HG03025 (cell line): ENCODE measurements at regions not wholly inside any gene's neighbourhood (a gene's known extent, or its start where the extent isn't known, plus 50 kb on each side); places are given as distances from the start of the nearest gene placed in this dataset.

Experiments
- ATAC-seq: cut with Tn5 transposase; IDR thresholded peaks from one replicate; pipeline ENCODE4 v1.9.1; 2021; ENCODE audit warnings: mild to moderate bottlenecking, moderate library complexity; ENCODE audit not compliant: unreplicated experiment, low FRiP score

DNA sequence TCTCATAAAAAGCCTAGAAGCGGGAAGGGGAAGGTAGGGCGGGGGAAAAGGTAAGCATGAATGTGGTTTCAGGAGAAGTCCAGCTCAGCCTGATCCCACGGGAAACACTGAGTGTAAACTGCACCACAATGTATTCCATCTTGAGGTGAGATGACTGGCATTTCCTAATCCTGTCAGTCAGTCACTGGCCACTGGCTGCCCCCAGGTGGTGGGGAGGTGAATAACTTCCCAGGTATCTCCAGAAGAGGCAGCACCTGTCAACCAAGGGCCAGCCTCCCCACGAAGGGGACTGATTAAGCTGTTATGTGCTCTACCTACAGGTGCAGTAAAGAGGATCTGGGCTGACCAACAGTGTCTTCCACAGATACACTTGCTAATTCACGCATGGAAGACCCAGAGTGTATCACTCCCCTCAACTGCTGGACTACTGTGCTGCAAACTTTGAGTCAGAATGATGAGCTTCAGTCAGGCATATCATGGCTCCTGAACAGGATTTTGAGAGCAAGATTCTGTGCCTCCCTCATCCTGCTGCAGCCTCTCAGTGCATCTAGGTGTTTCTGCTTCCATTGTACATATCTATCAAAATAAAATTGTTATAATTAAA, 108.5 kb upstream of the CCL2 start:
- ATAC-seq, result no peak

DNA sequence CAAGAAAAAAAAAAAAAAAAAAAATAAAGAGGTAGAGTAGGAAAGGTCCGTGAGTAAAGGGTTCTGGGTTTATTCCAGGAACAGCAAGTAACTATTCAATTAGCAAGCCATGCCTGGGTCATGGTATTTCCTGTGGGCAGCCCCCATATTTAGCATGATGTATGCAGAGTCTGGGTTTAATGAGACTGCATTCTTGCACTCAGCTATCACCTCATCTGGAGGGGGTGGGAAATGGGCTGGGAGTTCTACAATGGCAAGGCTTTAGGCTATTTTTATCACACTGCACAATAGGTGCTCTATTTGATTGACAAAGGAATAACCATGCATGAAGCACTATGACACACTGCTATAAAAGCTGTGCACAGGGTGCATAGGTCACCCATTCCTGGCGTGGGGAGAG, 104.0 kb upstream of the CCL2 start:
- no peak for ATAC-seq

DNA sequence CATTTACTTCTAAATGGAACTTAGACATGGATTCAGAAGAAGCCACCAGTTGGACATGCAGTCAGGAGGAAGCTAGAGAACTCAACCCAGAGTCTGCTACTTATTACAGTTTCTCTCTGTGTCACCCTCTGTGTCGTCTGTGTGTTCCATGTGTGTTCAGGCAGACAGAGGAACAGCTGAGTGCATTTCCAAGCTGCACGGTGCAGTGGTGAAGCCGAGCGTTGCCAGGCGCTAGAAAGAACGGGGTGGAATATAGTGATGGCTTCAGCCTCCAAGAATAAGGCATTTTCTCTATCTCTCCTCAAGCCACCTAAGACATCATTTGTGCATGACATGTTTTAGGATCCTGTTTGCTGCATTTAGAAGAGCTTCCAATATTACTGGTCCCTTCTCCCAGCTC, 101.1 kb upstream of the CCL2 start:
- ATAC-seq, result no peak

DNA sequence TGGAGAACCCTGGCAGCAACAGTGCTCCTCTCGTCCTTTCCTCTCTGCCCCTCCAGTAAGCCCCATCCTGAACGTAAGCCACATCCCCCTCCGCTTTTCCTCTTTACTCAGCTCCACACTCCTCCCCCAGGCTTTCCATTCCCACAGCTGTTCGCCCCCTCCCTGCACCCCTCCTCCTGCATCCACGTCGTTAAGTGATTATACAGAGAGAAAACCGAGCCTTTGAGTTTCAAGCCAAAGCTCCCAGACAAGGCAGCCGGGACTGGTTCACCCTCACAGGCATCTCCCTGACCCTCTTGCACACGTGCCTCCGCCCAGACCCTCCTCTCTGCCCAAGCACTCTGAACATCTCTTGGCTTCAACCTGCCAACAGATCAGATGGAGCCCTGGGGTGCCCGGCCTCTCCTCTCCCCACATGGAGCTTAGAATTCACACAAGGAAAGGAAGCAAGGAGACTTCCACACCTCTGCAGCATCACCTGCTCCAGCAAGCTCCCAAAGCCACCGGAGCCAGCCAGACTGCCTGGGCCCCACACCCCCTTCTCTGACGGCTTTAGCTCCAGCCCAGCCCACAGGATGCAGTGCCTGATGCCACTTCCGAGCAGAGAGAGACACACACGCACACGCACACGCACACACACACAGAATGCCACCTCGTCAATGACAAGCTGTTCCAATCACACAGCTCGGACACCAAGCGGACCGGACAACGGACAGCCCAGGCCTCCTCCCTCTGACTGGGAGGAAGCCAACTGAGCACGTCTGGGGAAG, 99.9 kb upstream of the CCL2 start:
- ATAC-seq, result no peak

DNA sequence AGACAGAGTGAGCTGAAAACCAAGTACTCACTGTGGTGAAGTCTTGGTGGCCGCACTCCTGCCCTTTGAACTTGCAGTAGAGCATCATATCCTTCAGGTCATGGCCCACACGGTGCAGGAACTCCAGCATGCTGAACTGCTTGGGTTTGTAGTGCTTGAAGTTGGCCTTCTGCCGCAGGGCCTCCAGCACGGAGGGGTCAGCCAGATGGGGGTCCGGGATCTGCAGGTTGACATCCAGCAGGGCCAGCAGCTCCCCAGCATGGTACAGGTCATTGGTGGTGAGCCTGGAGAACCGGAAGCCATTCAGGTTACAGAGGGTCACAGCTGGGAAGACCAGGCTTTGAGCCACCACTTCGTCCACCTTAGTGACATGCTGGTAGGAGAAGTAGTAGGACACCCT, 99.1 kb upstream of the CCL2 start:
- no peak for ATAC-seq

DNA sequence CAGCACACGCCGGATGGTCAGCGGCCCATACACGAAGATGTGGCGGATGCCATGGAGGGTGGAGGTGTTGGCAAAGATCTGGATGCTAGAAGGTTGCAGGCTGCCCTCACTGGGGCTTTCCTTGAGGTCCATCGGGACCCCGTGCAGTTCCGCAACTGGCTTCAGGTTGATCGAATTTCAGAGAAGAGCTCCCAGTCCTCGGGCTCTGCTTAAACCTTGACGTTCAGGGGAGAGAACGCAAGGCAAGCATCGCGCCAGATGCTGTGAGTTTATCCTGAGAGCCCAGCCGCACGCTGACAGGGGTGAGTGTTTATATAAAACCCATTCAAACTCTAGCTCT, 98.7 kb upstream of the CCL2 start:
- no peak for ATAC-seq

DNA sequence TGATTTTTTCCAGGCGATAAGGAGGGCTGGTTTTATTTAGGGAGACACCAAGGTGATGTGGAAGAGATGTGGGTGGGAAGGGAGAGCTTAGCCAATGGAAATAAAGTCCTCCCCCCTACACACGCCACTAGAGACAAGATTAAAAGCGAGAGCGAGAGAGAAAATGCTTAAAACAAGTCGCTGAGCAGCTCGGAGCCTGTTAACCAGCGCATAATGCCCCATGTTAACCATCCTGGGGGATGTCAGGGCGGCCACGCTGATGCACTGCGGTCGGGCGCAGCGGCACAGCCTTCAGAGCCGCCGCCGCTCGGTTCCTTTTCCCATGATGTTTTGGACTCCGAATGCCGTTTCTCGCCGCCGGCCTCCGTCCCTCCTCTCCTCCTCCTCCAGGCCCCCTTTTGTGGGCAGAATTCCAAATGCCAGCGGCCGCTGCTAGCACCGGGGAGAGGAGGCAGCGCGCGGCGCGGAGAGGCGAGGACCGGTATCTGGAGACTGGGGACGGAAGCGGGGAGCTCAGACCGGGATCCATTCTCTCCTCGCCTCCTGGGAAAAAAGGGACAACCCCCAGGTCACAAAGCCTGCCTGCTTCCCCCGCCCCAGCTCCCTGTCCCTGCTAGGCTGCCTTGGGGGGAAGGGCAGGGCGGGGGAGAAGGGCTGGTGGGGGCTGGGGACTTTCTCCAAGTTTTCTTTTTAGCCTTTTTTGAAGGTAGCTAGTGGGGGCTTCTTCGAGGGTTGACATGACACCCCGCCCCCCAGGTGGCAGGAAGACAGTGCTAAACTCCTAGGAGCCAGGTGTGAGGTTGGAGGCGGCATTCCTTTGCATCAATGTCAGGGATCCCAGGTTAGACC, 98.1 kb upstream of the CCL2 start:
- no peak for ATAC-seq

DNA sequence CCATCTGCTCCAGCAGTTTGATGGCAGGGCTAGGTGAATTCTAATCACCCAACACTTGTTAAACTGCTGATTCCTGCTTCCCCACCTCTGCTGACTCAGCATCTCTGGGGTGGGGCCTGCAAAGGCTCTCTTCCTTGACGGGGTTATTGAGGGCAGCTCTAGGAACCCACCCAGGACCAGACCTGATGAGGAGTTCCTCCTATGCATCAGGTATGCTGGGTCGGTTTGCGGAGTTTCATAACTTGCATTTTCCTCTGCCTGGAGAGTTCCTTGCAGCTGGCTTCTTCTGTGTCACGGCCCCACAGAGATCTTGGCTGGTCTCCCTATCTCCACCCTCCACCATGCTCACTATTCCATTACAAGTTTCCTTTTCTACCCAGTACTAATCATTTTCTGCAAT, 93.4 kb upstream of the CCL2 start:
- no peak for ATAC-seq

DNA sequence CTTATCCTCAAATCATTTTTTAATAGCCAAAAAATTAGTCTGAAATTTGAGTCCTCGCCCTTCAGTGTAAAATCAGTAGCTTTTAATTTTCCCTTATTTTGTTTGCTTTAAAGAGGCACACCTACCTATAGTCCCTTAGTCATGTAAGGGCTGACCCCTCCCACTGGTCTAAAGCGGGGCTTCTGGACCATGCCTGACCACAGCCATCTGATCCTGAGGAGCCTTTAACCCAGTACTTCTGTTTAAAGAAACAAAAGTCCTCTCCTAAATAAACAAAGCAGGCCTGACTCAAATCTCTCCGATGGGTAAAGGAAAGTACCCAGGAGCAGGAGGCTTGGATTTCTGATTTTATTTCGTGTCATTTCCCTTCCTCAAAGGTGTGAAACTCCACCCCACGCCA, 92.0 kb upstream of the CCL2 start:
- ATAC-seq, result no peak

DNA sequence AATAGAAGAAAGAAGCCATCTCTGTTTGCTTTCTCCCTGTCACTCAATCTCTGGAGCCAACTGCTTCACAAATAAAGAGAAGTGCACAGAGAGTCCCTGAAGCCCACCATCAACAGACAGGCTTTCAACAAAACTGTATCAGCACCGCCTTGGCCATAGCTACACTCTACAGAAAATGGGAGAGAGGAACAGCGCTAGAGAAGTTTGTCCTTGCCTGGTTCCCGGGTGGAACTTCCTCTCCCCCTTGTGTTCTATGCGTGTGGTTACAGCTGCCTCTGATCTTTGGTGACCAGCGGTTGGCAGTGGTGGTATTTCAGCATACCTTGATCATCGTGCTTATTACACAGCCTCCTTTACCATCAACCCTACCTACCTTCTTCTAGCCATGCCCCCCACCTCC, 91.4 kb upstream of the CCL2 start:
- no peak for ATAC-seq

DNA sequence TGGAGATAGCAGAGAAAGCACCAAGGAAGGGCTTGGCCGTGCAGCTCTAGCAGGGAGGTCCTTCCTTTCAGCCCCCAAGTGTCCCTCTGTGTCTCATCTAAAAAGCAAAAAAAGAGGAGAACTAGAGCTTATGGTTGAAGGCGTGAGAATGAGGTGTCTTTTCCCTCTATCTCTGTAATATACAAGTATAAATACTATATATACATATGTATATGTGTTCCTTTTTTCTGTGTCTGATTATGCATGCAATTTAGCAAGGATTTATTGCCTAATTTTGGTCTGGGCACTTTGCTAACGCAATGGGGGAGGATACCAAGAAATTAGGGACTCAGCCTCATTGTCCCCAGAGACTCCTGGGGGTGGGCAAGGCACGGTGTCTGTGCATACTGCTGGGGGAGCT, 90.2 kb upstream of the CCL2 start:
- ATAC-seq, result no peak

DNA sequence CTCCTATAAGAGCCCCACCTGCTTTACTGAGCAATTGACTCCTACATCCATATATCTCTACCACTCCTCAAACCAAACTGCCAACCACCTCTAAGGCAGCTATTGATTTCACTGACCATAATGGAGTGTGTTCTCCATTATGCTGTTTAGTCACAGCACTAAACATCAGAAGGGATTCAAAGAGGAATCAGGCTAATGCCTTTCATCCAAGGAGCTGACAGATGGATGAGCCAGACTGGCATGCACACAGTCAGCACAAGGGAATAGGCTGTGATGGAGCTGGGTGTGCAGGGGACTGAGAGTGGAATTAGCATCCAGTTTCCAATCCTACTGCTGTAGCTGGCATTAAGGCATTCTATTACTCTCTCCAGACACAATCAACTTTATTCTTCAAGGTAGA, 88.7 kb upstream of the CCL2 start:
- ATAC-seq, result no peak

DNA sequence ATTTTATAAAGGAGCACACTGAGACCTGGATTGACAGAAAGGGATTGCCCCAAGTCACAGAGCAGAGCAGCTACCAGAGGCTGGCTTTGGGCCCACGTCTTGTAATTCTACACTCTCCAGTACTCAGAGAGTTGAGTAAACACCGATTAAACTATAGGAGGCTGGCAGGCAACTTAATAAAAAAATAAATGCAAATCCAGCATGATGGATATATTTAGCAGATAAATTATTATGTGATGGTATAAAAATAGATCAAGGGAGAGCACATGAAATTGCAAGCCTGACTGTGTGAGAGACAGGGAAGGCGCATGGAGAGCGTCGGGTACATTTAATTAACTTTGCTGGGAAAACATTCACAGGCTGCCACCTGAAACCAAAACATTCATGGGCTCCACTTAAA, 87.7 kb upstream of the CCL2 start:
- ATAC-seq, result no peak

DNA sequence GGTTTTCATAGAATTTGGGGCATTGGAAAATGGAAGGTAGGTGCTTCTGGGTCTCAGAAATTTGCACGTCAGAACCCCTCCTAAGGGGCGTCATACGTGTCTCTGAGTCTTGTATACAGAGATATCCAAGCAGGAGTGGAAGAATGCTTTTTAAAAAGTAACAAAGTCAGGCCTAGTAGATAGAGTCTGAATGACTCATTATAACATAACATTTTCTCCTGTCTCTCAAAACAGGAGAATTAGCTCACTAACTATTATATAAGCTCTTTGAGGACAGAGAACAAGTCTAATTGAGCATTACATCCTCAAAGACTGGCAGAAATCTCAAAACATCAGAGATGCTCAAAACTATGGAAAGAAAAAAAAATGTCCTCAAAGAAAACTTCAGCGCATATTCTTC, 86.1 kb upstream of the CCL2 start:
- no peak for ATAC-seq

DNA sequence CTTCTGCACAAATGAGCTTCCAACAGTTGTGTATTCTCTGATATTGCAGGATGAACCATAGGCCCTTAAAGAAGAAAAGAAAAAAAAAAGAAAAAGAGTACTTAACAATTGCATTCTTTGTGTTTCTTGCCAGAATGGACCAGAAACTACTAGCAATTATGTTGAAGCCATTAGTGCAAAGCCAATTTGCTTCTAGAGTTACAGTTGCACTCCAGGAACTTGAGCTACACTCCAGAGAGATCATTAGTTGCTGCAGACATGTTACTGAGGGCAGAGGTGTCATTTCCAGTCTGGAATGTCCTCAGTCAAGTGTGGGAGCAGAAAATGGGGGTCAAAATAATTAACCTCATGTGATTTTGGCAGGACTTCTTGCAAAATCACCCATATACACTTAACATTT, 85.6 kb upstream of the CCL2 start:
- no peak for ATAC-seq

DNA sequence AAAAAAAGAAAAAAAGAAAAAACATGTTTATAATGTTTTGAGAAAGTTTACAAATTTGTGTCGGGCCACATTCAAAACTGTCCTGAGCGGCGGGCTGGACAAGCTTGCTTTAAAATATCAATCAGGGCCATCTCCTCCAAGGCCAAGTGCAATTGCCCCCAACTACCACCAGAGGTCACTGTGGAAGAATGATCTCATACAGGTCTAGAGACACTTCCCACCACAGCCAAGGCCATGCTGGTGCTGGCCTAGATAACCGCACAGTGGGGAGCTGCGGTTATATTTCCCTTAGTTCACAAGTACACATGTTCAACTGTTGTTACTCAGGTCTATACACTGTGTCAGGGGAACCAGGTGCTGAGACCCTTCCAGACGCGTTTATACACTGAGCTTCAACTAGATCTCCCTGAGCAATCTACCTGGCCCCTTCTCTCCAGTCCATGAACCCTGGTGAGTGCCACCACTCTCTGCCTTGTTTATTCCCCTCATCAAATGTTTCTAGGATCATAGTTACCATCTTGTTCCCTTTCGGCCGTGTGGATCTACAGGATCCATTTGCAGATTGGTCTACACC, 83.8 kb upstream of the CCL2 start:
- ATAC-seq, result no peak

DNA sequence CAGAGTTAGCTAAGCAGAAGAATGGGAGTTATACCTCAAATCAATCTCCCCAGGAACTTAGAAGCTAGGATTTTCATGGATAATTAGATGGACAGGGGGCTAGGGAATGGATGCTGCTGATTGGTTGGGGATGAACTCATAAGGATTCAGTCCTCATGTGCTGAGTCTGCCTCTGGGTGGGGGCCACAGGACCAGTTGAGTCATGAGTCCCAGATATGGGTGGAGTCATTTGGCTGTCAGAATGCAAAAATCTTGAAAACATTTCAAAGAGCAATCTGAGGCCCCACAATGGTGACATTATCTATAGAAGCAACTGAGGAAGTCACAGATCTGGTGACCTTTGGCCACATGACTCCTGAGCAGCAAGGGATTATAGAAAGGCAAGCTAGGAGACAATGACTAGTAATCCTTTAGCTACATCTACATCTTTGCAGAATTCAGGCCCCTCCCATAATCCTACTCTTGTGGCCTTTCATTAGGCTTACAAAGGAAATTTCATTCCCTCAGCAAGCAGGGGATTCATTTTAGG, 82.6 kb upstream of the CCL2 start:
- no peak for ATAC-seq

DNA sequence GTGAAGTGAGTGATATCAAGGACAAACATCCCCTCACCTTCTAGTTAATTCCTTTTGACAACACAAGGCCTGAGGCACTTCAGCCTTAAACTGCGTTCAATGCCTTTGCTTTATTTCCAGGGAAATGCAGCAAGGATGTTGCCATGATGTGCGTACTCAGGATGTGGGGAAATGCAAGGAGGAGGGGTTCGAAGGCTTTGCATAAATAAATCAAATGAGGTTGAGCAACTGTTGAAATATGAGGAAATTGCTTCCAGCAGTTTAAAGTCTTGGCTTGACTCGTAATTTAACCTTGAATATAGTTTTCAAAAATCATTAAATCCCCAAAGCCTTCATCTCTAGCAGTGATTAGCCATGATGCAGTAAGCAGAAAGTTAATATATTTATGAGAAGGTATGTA, 81.8 kb upstream of the CCL2 start:
- ATAC-seq, result no peak

DNA sequence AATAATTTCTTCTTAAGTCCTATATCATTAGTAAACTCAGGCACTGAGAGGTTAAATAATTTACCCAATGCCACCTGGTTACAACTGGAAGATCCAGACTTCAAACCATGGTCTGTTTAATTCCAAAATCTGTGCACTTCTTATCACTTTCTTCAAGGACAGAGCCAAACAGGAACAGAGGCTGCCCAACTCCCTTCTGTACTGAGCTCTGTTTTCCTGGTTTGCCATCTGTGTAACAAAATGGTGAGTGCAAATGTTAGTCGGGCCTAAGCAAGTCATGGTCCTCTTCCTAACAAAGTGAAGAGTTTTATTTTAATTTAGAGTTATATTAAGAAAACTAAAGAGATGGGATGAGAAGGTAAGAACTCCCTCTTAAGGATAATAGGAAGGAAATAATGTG, 80.6 kb upstream of the CCL2 start:
- no peak for ATAC-seq

DNA sequence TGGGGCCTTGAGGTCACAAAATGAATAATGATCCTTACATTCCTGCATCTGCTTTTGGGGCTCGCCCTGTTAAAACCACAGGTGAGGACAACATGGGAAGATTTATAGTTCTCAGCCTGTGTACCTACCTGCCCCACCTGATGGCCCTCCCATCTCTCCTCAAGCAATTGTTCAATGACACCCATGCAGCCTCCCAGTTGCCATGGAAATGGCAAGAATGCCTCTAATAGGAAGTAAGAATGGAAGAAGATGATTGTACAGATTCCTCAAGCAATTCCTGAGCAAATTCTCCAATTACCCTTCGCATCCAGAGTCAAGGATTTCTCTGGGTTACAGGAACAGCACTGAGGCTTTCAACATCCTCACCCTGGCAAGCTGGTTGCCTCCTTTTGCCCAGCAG, 78.6 kb upstream of the CCL2 start:
- no peak for ATAC-seq

DNA sequence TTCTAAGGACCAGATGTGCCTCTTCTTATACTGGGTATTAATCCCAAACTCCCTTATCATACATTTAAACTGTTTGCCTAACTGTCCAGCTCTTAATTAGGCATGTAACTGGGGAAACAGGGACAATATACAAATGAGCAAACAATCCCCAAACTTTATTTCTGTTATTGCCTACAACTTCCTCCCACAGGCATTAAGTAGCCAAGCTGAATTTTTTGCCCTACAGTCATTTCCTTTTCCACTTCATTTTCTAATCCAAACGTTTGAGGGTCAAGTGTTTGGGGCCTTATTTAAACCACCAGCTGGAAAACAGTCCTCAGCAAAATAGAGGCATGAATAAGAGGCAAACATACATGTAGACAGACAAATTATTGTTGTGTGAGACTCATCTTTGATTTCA, 77.4 kb upstream of the CCL2 start:
- no peak for ATAC-seq
